ENCODE measurements at regions not wholly inside any gene's neighbourhood (a gene's known extent, or its start where the extent isn't known, plus 50 kb on each side); places are given as distances from the start of the nearest gene placed in this dataset.
"Not testable (repeated sequence)": the region's sequence is repeated elsewhere in the genome, so short reads cannot be mapped to it uniquely, and the experiment has no call there.

DNA sequence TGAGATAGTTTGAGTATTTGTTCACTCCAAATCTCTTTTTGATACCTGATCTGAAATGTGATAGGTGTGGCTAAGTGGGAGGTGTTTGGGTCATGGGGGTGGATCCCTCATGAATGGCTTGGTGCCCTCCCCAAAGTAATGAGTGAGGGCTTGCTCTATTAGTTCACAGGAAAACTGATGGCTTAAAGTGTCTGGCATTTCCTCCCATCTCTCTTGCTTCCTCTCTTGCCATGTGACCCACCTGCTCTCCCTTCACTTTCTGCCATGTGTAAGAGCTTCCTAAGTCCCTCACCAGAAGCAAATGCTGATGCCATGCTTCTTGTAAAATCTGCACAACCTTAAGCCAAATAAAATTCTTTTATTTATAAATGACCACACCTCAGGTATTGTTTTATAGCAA, 61.1 kb downstream of the MAD2L1 start:
- no peak for DNase-seq

DNA sequence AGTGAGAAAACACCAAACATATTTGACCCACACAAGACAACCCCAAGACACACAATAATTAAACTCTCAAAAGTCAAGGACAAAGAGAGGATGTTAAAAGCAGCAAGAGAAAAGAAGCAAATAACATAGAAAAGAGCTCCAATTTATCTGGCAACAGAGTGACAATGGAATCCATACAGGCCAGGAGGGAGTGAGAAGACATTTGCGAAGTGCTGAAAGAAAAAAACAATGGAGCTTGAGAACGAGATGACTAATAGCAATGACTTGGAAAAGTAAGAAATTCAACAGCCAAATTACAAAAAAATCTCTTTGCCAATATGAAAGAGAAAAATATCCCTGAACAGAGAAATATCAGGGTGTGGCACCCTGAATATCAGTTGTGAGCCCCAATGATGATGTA, 61.6 kb downstream of the MAD2L1 start:
- DNase-seq: no peak

DNA sequence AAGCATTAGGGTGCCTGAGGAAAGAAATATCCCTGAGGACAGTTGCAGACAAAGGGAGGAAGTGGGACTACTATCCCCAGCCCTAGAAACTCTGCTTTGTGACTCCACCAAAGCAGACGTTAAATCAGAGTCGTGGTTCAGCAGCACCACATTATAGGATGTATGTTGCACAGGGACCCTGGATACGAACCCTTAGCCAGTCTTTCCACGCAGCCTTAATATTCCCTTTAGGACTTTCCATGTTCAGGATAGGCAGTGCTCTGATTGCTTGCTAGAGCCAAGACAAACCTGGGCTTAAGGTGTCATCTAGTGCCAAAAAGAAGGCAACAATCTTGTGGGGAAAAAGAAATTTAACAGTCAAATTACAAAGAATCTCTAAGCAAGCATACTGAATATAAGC, 62.6 kb downstream of the MAD2L1 start:
- DNase-seq: no peak

DNA sequence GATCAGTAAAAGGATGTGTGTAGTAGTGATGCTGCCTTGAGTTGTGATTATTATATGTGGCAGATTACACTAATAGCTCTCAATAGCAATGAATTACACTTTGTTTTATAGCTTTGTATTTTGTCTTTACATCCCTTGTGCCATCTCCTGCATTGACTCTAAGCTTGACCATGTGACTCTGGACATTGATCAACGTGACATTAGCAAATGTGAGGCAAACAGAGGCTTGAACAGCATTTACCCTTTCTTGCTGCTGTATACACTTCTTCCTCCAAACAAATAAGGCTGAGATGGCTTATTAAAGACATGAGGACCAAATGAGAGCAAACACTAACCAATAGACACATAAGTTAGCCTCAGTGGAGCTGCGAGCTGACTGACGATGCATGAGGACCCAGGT, 63.5 kb downstream of the MAD2L1 start:
- no peak for DNase-seq

DNA sequence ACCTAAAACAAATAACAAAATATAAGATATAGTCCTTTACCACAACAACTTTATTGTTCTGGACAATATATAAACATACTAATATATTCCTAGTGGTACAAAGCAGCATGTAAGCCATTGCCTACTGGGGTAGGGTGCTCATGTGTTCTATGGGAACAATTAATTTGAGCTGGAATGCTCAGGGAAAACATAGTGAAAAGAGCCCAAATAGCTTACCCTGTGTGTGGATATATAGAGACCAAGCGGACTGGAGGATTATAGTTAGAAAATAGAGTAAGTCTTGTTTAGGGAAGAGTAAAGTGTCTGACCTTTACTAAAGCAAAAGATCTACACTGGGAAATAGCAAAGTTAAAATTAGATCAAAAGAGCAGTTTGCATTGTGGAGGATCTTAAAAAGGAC, 64.8 kb downstream of the MAD2L1 start:
- no peak for DNase-seq

DNA sequence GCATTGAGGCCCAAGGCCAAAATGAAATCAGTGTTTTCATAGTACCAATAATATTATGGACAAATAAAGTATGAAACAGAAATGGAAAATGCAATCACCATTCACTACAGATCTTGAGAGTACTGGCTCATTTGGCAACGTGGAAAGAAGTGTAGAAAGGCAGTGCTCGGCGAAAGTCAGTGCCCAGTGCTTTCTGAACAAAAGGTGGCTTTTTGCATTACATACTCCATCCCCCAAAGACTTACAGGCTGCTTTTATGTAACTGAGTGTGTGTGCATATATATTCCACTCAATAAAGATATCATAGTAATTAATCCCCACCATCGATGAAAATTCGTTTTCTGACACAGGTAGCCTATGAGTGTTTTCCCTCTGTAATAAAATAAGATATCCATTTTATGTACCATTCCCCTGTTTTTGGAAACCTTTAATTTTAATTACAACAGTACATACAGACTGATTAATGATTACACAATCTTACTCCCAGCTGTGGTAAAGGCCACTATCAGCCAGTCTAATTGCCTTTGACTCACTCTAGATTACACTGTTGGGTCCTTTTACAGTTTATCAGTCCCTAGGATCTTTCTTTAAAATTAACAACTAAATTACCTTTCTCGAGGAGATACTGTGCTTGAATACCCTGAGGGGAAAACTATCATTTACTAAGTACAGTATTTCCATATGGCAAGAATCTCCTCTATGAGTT, 65.9 kb downstream of the MAD2L1 start:
- no peak for DNase-seq

DNA sequence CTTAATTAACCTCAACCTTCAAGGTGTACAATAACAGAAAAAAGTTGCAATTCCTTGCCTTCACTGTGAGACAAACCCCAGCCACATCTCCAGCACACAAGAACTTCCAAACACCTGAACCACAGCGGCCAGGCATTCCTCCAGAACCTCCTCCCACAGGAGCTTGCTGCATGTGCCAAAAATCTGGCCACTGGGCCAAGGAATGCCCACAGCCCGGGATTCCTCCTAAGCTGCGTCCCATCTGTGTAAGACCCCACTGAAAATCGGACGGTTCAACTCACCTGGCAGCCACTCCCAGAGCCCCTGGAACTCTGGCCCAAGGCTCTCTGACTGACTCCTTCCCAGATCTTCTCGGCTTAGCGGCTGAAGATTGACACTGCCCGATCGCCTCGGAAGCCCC, 70.6 kb downstream of the MAD2L1 start:
- not testable (repeated sequence) for DNase-seq

DNA sequence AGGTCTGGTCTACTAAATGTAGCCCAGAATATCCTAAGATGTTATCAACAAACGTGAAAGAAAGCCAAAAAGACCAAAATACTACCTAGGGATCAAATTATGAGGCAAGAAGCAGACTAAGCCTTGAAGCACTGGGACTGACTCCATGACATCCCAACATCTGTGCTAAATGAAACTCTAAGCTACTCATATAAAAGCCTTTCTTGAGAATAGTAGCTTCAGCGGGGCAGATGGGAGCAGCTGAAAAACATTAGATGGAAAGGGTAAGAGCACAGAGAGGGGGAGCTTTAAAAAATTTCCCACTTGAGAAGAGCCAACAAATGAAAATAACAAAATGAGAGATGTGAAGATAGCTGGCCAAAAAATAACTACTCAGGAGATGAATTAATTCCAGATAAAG, 81.7 kb downstream of the MAD2L1 start:
- peak; percentile 42 for DNase-seq

DNA sequence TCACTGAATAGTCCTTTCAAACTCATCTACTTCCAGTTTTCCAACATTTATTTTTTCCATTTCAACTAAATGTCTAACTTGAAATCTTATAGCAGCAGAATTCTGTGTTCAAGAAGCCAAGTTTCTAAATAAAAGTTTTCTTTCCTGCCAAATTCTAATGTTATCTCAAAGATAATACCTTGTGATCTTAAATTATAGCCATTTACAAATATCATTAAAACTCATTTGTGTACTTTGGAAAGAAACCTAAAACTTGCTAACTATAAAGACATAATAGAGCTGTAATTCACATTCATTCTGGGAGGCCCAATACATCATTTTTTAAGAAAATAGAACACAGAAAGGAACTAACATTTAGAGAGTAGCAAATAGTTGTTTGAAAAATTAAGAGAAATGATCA, 83.9 kb downstream of the MAD2L1 start:
- DNase-seq: no peak

DNA sequence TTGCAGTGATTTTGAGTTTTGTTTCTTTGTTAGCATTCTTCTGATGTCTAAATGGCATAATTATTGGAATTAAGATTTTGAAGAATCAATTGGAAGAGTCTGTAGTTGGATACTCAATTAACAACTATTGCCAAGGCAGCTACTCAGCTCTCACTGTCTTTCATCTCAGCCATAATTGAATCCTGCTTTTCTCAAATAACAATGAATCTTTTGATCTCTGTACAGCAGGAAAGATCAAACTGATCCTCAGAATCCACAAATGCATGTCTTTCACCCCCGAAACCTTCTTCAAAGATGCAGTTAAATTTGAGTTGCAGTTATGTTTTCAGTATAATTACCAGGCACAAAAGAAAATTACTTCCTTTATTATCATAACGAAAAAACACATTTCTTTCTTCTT, 86.2 kb downstream of the MAD2L1 start:
- no peak for DNase-seq

DNA sequence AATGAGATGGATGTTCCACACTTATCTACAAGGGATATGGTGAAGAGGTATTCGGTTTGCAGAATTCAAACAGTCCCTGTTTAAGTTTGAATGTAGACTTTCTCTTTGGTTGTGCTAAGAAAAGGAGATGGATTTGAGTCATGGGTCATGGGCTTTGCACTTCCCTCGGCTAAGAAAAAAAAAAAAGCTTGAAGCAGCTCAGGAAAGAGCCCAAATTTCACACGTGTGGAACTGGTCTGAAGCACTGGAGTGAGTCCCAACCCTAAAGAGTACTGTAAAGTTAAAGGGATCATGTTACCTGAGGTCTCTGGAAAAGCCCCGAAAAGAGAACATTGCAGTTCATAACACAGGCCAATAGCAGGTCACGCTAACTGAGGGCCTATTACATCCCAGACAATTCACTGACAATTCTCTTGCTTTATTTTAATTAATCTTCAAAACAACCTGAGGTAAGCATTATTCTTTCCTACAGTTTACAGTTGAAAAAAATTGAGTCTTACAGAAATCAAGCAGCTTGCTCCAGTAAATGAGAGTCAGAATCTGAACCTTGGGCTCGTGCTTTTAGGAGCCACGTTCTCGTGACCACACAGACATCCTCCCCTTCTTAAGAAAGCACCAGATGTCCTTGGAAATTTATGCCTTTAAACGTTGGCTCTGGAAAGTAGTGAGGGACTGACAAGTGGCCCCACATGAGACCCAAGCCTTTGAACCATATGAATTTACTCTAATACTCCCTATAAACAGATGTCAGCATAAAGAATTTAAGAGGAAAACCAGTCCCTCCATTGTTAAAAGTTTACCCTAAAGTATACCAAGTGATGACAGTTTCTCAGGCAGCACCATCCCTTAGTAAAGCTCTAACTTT, 89.3 kb downstream of the MAD2L1 start:
- peak; percentile 71 for DNase-seq

DNA sequence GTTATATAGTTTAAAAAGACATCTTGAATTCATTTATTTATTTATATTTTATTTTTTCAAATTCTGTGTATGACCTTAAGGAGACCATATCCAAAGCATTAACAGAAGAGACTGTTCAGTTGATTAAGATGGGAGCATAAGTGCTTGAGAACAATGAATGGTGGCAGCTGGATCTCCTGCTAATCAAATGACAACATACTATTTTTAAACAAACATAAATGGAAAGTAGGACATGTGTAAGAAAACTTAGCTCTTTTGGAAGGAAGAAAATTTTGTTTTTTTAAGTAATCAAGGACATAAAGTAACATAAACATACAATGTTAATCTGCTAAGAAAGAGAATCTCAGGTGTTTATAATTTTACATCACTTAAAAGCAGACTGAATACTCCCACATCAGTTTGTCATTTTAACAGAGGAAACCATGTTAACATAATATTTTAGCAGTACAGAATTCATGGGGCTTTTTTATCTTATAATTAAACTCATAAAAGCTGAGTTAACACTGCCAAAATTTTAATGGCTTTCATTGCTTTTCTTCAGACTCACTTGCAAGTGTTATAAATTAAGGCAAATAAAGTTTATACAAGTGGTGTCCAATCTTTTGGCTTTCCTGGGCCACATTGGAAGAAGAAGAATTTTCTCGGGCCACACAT, 95.1 kb downstream of the MAD2L1 start:
- no peak for DNase-seq

DNA sequence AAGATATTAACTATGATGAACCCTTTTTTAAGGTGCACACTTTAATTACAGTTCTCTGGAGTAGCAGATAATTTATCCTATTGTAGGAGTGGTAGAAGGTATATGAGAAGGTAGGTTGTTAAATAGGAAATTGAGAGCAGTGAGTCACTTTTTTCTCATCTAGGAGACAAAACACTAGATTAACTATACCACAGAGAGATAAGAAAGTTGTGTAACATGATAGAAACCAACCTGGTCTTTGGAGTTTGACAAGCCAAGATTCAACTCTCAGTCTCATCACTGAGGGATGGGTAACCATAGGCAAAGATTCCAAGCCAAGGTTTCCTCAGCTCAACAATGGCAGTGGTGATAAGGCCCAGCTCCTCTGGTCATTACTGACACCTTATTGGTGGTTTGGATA, 104.0 kb downstream of the MAD2L1 start:
- no peak for DNase-seq

DNA sequence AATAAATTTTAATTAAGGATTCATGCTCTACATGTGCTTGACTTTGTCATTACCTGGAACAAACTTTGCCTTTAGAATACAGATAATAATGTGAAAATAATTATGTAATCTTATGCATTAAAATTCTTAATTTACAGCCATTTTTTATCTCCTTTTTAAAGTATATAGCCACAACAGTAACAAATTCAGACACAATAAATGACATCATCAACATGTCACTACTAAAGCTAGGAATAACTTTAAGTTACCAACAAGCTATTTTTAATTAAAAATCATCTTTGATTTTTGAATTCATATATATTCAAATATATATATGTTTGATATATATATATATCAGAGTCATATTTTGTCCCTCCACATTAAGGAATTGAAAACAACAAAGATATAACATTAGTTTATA, 107.7 kb downstream of the MAD2L1 start:
- no peak for DNase-seq

DNA sequence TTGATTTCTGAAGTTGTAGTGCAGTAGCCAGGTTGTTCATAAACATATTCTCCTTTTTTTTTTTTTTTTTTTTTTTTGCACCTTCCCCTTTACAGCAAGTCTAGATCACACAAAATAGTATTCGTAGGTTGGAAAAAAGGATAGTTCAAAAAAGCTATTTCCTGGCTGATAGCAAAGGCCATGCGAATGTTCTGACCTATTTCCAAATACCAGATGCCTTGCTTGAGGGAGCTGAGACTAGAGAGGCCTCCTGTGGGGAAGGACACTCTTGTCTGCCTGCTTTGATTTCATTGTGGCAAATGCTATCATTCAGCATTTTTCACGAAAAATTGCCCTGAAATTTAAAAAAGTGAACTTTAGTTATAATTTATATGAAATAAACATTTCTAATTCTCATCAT, 111.4 kb downstream of the MAD2L1 start:
- DNase-seq: no peak

DNA sequence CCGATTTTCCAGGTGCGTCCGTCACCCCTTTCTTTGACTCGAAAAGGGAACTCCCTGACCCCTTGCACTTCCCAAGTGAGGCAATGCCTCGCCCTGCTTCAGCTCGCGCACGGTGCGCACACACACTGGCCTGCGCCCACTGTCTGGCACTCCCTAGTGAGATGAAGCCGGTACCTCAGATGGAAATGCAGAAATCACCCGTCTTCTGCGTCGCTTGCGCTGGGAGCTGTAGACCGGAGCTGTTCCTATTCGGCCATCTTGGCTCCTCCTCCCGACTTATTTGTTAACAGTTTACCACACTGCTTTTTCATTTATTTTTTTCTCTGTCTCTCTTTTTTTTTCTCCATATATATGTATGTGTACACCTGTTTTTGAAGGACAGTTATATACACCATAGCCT, 112.2 kb downstream of the MAD2L1 start:
- not testable (repeated sequence) for DNase-seq

DNA sequence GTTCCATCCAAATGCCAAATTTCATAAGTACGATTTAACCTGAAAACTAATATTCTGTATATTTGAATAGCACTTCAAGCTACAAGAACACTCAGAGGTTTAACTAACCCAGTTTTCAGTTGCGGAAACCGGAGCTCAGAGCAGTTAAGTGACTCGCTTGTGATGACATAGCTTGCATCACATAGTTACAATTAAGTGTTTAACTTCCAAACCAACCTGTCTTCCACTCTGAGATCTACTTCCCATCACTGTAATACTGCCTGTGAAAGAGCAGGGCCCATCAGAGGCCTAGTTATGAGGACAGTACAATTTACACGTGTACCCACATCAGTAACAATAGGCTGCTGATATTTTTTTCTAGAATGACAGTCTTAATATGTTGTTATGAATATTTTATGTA, 120.3 kb downstream of the MAD2L1 start:
- no peak for DNase-seq

DNA sequence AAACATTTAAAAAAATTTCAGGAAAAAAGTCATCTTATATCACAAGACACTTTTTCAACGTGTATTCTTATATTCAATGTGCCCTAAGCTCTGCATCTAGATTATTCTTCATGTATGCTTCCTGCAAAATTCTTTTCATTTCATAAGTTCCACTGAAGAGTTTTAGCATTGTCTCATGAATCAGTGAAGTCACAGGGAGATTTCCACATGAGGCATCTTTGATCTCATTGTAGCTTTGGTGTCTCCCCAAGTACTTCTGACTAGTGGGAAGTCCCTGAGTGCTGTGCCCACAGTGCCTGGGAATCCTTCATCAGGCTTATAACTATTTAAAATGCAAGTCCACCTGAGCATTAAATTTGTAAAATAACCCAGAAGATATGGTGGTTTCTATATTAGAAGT, 123.8 kb downstream of the MAD2L1 start:
- DNase-seq: no peak

DNA sequence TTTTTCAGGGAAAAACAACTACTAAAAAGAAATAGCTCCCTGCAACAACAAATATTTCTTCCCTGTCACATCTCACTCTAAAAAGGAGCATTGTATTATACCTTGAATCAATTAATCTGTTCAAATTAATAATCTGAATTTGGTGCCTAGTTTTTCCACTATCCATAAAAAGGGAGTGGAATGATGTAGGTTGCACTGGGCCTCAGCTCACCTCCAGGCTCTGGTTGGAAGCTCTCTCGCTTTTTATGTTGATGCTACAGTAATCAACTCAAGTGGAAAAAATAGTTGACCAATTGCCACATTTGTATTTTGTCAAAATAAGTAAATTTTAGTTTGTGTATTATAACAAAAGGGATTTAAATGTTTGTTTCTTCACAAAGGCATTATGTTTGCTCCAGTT, 126.1 kb downstream of the MAD2L1 start:
- no peak for DNase-seq

DNA sequence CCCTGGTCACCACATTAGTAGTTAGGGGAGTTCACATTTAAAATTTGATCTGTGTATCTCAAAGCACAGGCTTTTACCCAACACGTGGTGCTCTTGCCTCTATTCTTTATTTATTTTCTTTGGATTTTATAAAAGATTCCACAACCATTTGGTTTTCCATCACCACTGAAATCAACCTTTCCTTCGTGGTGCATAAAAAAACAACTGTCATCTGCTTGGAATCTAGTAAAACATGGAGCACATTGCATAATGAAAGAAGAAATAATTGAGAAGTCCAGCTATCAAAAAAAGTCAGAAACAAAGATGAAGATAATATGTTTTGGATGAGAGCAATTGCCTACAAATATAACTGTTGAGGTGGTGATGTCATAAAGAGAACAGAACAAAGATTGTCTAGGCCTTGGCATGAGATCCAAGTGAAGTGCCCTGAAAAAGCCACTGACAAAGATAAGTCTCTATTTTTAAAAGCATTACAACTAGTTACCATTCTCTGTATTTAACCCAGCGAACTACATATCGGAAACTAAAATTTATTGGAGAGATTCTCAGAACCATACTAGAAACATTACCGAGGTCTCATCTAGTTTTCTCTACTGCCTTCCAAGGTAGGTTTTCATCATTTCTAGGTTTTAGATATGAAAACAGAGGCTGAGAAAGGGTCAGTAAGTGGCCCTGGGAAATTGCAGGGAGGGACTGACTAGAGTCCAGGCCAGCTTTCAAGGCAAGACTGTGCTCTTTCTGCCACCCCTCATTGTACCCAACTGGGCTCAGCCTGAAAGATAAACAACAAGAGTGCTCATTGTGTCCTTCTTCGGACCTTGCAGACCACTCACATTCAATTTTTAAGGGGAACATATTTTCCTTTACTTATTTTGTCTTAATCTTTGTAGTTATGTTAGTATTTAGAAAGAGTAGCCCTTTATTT, 127.3 kb downstream of the MAD2L1 start:
- DNase-seq: no peak

DNA sequence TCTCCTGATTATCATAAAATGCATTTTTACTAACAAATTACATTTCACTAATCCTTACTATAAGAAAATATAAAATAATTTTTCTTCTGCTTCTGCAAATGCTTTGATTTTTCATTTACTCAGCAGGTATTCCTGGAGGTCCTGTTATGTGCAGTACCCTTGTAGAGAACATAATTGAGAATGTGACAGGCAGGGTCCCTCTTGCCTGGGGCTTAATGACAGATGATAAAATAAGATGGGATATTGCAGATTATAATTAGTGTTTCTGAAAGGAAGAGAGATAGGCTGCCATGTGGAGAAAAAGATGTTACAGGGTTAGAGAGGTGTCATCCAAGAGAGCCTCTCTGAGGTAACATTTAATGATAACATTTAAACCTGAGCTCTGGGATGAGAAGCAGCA, 128.9 kb downstream of the MAD2L1 start:
- no peak for DNase-seq

DNA sequence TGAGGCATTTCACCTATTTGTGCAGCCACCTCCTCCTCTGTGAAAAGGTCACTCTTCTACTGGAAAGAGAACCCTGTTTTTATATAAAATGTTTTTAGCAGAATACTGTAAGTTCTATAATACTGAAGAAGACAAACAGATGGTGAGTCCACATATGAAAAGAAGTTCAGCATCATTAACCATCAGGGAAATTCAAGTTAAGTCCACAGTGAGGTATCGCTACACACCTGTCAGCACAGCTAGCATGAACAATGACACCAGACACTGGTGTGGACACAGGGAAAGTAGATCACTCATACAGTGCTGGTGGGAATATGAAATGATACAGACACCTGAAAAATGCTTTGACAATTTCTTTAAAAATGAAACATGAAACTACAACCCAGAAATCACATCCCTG, 133.0 kb downstream of the MAD2L1 start:
- no peak for DNase-seq

DNA sequence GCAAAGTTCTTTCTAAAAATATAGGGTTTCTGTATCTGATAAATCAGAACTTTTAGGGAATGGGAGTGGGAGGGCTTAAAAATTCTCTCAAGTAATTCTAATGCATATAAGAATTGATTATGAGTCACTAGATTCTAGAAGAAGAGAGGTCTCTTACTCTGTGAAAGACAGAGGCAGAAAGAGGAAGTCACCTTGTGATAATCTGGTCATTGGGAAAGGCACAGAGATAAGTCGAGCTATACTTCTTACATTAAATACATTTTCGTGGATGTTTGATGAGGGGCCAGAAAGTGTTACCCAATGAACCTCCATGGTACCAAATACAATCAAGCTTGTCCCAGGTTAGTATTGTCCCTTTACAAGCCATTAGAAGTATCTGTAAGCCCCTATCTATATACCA, 134.4 kb downstream of the MAD2L1 start:
- DNase-seq: no peak

All from NCI-H524 treated with DMSO at 0.1 percent for 48 hours (cell line).